ENCODE measurements at regions not wholly inside any gene's neighbourhood (a gene's known extent, or its start where the extent isn't known, plus 50 kb on each side); places are given as distances from the start of the nearest gene placed in this dataset.
"Not testable (repeated sequence)": the region's sequence is repeated elsewhere in the genome, so short reads cannot be mapped to it uniquely, and the experiment has no call there.

DNA sequence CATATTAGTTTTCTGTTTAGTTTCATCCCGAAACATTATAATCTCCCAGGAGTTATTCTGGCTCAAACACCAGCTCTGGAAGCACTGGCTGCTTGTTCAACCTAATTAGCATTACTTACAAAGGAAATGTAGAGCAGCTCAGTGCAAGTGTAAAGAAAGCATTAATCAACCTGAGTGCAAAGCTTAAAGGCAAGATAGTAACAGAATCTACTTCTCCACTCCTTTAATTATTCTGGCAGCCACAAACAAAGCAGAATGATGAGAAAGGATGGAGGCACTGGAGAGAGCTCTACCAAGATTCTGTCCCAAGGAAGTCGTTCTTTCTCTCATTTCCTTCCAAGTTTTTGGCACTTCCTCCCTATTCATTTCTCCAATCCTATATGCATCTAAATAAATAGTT is 1384.0 kb downstream of the ZPLD1 start:
- DNase-seq = no peak

DNA sequence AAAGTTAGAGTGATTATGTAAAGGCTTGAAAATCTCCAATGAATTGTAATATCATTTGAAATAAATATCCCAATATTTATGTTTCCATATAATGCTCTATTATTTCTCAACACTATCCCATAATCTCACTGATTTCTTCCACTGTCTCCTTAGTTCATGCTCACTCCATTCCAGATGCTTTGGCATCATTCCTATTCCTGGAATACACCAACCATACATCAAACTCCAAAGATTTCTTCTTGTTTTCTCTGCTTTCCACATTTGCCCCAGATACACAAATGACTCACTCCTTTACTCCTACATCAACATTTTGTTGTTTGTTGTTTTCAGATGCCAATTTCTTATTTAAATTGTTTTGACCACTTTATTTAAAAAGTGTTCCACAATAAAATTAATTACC is 1390.8 kb downstream of the ZPLD1 start:
- no peak for DNase-seq

DNA sequence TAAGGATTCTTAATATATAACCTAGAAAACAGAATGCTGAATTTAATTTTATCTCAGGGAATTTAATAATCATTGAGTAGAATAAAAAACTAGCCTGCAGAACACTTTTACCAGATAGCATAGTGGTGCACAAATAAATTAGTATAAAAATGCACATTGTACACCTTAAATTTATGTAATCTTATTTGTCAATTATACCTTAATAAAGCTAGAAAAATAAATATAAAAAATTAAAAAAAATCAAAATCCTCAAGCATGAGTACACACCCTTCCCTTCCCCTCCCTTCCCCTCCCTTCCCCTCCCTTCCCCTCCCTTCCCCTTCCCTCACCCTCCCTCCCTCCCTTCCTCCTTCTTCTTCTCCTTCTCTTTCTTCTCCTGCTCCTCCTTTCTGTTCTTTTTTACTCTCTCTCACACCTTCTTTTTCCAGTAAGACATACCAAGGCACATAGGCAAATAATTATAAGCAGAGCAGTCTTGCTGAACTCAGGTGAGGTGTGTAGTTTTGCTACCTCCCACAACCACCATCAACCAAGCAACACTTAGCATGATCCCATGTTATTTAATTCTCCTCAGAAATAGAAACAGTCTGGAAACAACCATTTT is 1395.0 kb downstream of the ZPLD1 start:
- DNase-seq = no peak

DNA sequence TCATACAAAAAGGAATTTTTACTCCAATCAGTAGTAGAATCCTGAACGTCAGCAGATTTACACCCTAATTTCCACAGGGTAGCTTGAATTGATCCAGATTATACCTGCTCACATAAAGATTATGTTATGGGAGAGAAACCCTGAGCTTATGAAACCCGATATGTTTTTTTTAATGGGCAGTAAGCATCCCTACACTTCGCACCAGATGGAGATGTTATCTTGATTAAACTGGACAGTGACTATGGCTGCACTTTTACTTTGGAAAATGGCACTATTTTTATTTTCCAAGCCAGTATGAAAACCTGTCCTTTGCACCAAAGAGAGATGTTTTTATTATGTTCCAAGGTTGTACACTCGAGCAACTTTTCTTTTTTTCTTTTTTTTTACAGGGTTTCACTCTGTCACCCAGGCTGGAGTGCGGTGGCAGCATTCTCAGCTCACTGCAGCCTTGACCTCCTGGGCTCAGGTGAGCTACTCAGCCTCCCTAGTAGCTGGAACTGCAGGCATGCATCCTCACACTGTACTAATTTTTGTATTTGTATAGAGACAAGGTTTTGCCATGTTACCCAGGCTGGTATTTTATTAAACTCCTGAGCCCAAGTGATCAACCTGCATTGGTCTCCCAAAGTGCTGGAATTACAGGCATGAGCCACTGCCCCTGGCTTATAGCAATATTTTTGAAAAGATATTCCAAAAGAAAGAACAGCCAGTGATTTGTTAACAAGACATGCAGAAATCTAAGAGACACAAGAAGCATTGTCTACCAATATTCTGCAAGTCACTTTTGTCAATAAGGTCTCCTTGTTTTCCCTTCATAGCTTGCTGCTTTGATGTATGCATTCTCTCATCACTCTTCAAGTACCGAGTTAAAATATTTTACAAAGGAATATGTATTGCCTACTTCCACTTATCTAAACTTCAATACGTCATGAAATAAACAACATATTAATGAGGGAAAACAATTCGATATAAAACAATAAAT is 1412.6 kb downstream of the ZPLD1 start:
- DNase-seq = no peak

DNA sequence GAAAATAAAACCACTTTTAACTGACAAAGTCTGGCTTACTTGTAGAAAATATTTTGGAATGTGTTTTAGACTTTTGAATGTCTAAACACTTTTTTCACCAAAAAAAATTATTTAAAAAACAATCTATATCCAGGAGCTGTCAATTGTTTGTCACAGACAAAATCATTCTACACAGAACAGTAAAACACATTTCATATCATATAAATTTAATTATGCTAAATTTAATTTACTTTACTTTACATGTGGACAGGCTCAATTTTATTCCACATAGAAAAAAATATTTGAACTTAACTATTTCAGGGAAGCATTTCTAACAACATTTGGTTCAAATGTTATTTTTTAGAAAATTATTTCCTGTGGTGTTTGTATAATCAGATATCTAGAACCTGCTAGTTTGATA is 1417.0 kb downstream of the ZPLD1 start:
- DNase-seq = no peak

DNA sequence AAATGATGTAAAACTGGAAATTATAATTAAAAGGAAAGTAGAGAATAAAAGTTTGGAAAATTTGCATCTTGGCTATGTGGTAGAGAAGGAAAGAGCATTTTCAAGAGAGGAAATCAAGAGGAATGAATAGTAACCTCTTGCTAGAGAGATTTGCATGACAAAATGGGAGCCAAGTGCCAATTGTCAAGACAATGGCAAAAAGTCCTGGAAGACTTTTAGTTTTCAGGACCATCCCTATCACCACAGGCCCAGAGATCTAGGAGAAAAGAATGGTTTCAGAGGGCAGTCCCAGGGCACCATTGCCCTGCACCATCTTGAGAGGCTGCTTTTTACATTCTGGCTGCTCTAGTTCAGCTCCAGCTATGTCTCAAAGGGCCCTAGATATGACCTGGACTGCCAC is 1427.6 kb downstream of the ZPLD1 start:
- no peak for DNase-seq

DNA sequence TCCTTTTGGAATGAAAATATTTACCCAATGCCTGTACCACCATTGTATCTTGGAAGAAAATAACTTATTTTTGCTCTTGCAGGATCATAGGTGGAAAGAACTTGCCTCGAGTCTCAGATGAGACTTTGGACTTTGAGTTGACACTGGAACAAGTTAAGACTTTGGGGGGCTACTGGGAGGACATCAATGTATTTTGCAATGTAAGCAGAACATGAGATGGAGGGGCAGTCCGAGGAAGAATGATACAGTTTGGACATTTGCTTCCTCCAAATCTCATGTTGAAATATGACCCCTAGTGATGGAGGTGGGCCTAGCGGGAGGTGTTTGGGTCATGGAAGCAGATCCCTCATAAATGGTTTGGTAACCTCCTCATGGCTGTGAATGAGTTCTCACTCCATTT is 1428.6 kb downstream of the ZPLD1 start:
- DNase-seq = no peak

DNA sequence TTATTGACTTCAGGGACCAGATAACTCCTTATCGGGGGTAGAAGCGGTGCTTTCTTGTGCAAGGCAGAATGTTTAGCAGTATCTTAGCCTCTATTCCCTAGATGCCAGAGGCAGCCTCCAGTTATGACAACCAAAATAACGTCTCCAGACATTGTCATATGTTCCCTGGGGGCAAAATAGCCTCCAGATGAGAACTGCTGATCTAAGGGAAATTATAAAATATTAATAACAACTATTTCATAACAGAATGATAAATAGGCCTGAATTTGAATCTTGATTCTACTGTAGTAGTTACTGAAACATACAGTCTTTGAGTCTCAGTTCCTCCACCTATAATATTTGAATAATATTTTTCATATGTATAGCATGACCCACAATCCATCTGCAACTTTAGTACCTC is 1431.3 kb downstream of the ZPLD1 start:
- no peak for DNase-seq

DNA sequence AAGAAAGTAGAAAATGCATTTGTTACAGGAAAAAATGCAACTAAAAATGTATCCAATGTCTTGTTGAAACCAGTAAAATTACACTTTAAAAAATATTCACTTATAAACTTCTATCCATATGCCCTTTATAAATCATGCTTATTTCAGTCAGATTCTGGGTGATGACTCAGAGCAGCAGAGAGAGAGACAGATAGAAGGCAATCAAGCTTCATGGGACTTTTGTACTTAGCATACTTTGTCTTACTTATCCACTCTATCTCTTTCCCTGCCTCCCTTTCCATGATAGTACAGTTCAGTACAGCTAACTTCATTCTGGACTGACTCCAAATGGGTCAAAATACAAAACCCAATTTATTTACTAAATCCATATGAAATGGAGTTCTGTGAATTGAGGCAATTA is 1438.2 kb downstream of the ZPLD1 start:
- no peak for DNase-seq

DNA sequence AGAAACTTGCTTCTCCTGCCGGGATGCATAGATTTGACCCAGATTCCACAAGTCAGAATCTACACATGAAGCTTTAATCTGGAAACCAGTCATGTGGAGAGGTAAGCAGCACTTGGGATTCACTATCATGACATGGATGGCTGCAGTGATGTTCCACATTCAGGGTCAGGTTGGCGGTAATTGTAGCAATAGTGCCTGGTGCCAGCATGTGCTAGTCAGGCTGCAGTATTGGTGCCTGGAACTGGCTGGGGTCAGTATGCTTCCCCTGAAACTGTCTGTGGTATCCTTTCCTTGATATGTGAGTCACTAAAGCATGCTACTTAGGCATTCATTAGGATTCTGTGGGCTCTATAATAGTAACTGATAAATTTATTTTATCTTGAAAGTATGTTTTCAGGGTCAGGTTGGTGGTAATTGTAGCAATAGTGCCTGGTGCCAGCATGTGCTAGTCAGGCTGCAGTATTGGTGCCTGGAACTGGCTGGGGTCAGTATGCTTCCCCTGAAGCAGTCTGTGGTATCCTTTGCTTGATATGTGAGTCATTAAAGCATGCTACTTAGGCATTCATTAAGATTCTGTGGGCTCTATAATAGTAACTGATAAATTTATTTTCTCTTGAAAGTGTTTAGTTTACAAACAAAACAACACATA is 1439.2 kb downstream of the ZPLD1 start:
- no peak for DNase-seq

DNA sequence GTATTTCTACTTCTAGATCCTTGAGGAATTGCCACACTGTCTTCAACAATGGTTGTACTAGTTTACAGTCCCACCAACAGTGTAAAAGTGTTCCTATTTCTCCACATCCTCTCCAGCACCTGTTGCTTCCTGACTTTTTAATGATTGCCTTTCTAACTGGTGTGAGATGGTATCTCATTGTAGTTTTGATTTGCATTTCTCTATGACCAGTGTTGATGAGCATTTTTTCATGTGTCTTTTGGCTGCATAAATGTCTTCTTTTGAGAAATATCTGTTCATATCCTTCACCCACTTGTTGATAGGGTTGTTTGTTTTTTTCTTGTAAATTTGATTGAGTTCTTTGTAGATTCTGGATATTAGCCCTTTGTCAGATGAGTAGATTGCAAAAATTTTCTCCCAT is 1447.0 kb downstream of the ZPLD1 start:
- not testable (repeated sequence) for DNase-seq

DNA sequence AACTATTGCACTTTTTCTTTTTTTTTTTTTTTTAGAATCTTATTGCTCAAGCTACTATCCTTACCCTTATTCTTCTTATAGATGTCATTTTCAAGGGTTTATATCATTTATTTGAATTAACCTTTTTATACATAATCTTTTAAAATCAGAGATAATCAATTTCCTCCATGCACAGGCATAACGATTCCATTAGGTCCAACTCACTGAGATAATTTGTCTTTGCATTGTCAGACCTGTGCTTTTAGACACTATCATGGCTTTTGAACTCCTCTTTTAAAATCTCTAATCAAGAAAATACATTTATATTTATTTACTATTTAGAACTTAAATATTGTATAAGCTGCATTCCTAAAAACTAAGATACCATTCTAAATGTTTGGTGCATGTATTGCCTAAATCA is 1454.9 kb downstream of the ZPLD1 start:
- no peak for DNase-seq

DNA sequence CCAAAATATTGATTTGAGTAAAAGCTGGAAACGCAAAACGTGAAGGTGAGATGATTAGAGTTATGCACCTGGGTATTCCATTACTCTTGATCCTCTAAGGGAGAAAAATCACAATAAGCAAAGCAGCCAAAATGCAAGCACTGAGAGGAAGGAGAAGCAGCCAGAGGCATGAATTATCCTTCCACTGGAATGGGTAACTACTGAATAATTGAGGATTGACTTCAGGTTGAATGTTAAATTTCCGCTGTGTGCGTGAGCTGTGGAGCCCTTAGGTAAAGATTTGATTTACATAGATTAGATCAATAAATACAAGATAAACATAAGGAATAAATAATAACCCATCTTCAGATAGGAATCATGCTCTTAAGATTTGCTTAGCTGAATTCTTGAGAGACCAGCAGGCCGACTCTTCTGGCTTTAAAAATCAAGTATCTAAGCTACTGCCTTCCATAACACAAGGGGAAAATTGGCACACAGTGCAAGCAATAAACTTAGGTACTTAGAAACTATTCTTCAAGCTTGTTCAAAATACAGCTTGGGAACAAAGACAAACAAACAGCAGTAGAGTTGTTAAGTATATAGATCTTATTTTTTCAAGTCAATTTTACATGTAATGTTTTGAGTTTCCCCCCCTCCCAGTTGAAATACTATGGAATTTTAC is 1459.5 kb downstream of the ZPLD1 start:
- no peak for DNase-seq

DNA sequence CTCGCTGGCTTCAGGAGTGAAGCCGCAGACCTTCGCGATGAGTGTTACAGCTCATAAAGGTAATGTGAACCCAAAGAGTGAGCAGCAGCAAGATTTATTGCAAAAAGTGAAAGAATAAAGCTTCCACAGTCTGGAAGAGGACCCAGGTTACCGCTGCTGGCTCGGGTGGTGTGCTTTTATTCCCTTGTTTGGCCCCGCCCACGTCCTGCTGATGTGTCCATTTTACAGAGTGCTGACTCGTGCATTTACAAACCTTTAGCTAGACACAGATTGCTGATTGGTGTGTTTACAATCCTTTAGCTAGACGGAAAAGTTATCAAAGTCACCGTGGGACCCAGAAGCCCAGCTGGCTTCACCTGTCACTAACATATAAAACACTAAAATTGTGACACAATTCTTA is 1464.5 kb downstream of the ZPLD1 start:
- DNase-seq = no peak

DNA sequence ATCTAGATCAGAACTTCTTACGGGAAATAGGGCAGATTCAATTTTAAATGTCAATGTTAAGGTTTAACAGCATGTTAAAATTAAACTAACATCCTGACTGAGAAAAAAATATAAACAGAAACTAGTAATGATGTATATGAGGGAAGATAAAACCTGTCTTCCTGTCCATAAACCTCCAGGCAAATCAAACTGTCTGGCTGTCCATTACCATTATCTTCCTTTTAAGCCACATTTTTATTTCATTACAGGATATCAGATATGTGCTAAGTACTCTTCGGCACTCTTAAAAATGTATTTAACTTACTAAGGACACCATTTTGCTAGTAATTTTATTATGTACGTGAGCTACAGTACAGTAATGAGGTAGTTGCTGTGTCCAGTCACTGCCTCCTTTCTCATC is 1461.7 kb upstream of the ALCAM start:
- DNase-seq = no peak

DNA sequence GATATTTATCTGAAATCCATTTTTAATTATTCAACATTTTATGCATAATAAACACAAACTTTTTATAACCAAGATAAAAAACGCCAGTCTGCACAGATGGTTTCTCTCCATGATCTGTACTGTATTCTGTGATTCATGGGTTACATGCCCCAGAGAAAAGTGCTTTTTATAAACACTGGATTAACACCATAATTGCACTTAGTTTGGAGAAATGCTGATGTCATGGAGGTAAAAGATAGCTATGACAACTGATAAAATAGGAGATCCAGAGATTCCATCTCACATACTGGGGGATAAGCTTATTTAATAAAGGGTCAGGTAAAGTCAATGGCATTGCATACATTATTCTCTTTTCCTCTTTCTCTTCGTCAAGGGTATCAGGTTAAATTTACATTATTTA is 1460.4 kb upstream of the ALCAM start:
- no peak for DNase-seq

DNA sequence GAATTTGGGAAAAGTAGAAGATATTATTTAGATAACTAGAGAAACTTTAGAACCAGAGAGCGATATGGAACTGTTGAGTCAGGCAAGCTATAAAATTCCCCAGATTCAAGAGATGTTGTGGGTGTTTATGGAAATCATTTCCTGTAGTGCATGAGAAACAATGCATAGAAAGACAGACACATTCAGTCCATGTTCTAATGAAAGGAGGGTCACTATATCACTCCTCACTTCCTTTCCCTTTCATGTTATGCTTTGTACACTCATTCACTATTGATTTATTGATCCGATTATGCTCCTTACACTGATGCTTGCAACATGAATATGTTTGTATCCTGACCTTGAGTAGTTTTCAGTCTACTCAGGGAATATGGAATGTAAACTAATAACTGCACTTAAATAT is 1459.9 kb upstream of the ALCAM start:
- DNase-seq = no peak

DNA sequence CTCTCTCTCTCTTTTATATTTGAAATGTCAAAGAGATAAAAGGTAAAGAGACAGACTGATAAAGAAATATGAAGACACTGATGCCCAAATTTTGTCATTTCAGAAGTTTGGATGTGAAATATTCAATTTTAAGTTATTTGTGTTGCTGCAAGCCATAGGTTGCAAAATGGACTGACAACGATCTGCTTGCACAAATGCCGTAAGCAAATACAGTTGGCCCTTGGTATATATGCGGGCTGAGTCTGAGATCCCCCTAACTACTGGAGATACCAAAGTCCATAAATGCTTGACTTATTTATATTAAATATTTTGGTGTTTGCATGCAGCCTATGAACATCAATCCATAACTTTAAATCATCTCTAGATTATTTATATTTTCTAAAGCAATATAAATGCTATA is 1459.1 kb upstream of the ALCAM start:
- DNase-seq = no peak

DNA sequence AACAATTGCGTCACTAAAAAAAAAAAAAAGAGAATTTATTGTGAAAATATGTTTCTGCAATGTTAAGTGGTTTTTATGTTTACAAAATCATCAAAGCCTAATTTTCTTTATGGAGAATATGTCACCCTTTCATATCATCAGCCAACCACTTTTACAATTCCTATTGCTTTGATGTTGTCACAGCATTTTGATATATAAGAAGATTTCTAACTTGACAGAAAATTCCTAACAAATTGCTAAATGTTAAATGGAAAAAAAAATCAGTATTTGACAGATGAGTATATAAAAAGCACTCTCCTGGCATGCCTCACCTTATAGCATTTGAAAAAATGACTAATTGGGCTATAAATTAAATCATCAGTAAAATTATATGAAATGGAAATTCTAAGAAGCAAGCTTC is 1457.3 kb upstream of the ALCAM start:
- no peak for DNase-seq

DNA sequence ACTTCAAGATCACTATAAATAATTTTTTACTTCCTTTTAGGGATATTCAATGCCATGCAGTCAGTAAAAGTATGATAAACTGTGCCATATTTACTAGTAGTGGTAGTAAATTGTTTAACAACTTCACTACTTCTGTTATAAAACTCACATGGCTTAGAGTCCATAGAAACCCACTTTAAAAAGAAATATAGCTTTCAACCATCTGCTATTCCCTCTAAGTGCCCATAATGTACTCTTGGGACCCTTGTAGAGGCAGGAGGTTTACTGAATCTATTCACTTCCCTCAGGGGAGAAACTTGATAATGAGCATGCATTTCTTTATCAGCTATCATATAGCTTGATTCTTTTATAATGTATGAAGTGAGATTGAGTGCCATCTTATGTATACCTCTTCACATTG is 1448.4 kb upstream of the ALCAM start:
- no peak for DNase-seq

DNA sequence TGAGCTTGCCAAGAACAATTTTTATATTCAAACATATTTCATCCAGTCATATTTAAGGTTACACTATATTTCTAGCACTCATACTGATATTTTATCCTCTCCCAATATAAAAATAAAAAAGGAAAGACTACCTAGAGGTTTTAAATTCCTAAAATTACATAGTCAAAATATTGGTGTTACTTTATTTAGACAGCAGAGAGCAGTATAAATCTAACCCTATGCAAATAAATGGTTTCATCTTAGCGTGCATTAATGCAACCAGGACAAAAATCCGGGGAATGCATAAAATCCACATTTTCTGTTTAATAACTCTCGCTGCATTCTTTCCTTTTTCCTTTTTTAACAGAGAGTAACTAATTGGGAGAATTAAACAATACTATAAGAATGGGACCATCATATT is 1447.4 kb upstream of the ALCAM start:
- DNase-seq = no peak

DNA sequence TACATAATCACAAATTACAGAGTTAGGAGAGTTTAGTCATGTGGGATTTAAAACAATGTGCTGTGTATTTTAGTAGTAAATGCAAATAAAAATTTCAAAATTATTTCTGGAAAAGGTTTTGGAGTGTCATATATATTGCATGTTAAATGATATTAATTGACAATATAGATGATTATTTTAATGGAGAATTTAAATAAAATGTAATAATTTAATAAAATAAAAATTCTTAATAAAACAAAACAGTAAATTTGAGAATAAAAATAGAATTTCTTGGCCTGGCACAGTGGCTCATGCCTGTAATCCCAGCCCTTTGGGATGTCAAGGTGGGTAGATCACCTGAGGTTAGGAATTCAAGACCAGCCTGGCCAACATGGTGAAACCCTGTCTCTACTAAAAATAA is 1442.8 kb upstream of the ALCAM start:
- no peak for DNase-seq

DNA sequence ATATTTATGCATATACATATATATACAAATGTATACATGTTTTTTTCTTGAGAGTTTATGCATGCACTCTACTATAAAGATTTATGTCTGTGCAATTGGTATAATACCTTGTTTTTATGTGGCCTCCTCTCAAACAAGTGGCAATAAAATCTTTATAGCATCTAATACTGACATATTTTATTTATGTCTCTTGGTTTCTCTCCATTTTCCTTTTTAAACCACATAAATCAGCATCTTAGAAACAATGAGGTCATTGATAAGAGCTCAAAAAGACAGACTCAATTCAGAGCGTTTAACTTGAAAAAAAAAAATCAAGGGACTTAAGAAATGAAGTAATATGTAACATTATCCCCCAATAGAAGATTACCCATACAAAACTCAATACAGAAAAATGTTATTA is 1442.2 kb upstream of the ALCAM start:
- no peak for DNase-seq

DNA sequence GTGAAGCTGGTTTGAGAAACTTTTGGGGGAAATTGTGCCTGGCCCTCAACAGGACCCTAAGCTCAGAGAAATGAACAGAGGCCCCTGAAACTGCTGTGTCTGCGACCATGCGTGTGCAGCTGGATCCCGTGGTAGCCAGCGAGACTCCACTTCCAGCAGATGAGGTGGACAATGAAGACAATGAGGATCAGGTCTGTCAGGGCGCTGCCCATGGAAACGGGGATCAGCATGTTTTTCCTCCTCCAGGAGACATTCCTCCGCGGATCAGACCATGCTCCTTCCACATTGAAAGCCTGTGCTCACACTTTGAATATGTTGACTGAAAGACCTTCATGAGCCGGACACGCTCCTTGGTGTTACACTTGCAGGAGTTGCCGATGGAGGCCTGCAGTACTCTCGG is 1439.8 kb upstream of the ALCAM start:
- DNase-seq = no peak
